K562 (cell line): ENCODE measurements at regions not wholly inside any gene's neighbourhood (a gene's known extent, or its start where the extent isn't known, plus 50 kb on each side); places are given as distances from the start of the nearest gene placed in this dataset.

Experiments used
- ATAC-seq: fragments of 200-7000 bp; cut with Tn5 transposase; 3 replicates; pipeline ENCODE4 v1.9.1; 2020; ENCODE audit warnings: moderate library complexity
- BruUV-seq: library from RNA; stranded (reverse); fragments of 400-500 nt; replicated peaks from 2 replicates; lab custom pipeline; 2021; lab: Mats Ljungman, UMichigan
- CTCF ChIA-PET: fragments of 300-600 bp; formaldehyde crosslinking; extraction: SDS; loops from one replicate; lab custom pipeline; 2021; ENCODE audit warnings: low intra/inter-chr PET ratio; lab: Yijun Ruan, JAX
- POLR2A ChIA-PET: fragments of 300-600, 350-650 bp; sonication (Branson Sonifier 250); formaldehyde crosslinking; extraction: SDS; loops from one replicate; lab custom pipeline; 2021; ENCODE audit warnings: antibody characterized with exemption, inconsistent platforms; lab: Yijun Ruan, JAX
- DNase-seq, 4 experiments: peaks; one replicate each; pipeline versions ENCODE4 v3.0.0 to v3.0.0-alpha.2; 2011 to 2018; ENCODE audit warnings: low spot score in 3 of 4, mixed read lengths in 3 of 4; ENCODE audit errors: extremely low read depth in 1 of 4
- FAIRE-seq: peaks from 2 replicates; lab custom pipeline; 2011; peaks lifted over from hg19 to GRCh38; lab: Jason Lieb, UNC
- H2AFZ ChIP-seq: 2 replicates; pipeline ENCODE4 v1.6.0; 2011; ENCODE audit warnings: low read depth, low read length, control low read depth, inconsistent platforms
- H3K27ac ChIP-seq: fragments of 200-600 bp; 3 replicates; pipeline ENCODE4 v1.8.0; 2011; ENCODE audit warnings: low read depth, mild to moderate bottlenecking, control low read depth, inconsistent platforms, low read length, moderate library complexity, mixed read lengths; ENCODE audit errors: extremely low read depth
- H3K27me3 ChIP-seq, 2 experiments: fragments of 300-600 bp in 1 of 2; 2 replicates in 1 of 2; 3 replicates in 1 of 2; pipeline versions ENCODE4 v1.6.0 to v1.8.0; 2011; ENCODE audit warnings: inconsistent platforms in 2 of 2, low read length in 2 of 2, mild to moderate bottlenecking in 1 of 2, mixed read lengths in 1 of 2, moderate library complexity in 1 of 2; ENCODE audit not compliant: control insufficient read depth in 2 of 2, insufficient read depth in 2 of 2
- H3K36me3 ChIP-seq: fragments of 300-600 bp; 3 replicates; pipeline ENCODE4 v1.8.0; 2011; ENCODE audit warnings: mild to moderate bottlenecking, low read length, inconsistent platforms; ENCODE audit not compliant: control insufficient read depth, insufficient read depth
- H3K4me1 ChIP-seq, 2 experiments: fragments of 200-600 bp in 1 of 2; replicated peaks in 1 of 2; 2 replicates in 1 of 2; 3 replicates in 1 of 2; pipeline versions ENCODE4 v1.5.1 to v1.8.0; 2011; ENCODE audit warnings: inconsistent platforms in 2 of 2, low read length in 2 of 2, mild to moderate bottlenecking in 1 of 2, mixed read lengths in 1 of 2, moderate library complexity in 1 of 2; ENCODE audit not compliant: control insufficient read depth in 2 of 2, insufficient read depth in 2 of 2
- H3K4me2 ChIP-seq: 2 replicates; pipeline ENCODE4 v1.6.1; 2011; ENCODE audit warnings: low read length, control low read depth, inconsistent platforms, mixed read lengths; ENCODE audit not compliant: insufficient read depth
- H3K4me3 ChIP-seq: fragments of 200-600 bp; sonication (generic), shearing (Covaris generic); 2 replicates; pipeline ENCODE4 v1.5.1; 2016; ENCODE audit warnings: control low read depth, inconsistent platforms
- H3K79me2 ChIP-seq: fragments of 200-600 bp; 3 replicates; pipeline ENCODE4 v1.8.0; 2011; ENCODE audit warnings: low read length, inconsistent platforms; ENCODE audit not compliant: control insufficient read depth, insufficient read depth
- H3K9ac ChIP-seq, 2 experiments: 2 replicates each; pipeline versions ENCODE4 v1.6.0 to v1.6.1; 2011; ENCODE audit warnings: low read depth in 2 of 2, low read length in 2 of 2, control low read depth in 1 of 2, inconsistent platforms in 1 of 2, mild to moderate bottlenecking in 1 of 2, mixed read lengths in 1 of 2; ENCODE audit not compliant: insufficient read depth in 1 of 2
- H3K9me1 ChIP-seq: one replicate; pipeline ENCODE4 v1.6.0; 2011; ENCODE audit warnings: inconsistent platforms, mild to moderate bottlenecking, low read length, moderate library complexity; ENCODE audit not compliant: control insufficient read depth, insufficient read depth
- H3K9me3 ChIP-seq: replicated peaks from 2 replicates; pipeline ENCODE4 v1.5.1; 2011; ENCODE audit warnings: low read depth, low read length, inconsistent platforms; ENCODE audit not compliant: control insufficient read depth, insufficient read depth
- H4K20me1 ChIP-seq: replicated peaks from 2 replicates; pipeline ENCODE4 v1.6.1; 2011; ENCODE audit warnings: low read length, inconsistent platforms, mixed read lengths; ENCODE audit not compliant: control insufficient read depth, insufficient read depth
- CBFA2T2 ChIP-seq: fragments of 450-650 bp; conservative IDR thresholded peaks from 2 replicates; pipeline ENCODE4 v1.6.1; 2017; ENCODE audit warnings: mild to moderate bottlenecking
- E2F3 ChIP-seq: fragments of 250-450 bp; sonication (Bioruptor Pico); IDR thresholded peaks from 2 replicates; pipeline ENCODE4 v1.4.0; 2020; ENCODE audit warnings: mild to moderate bottlenecking
- HDAC8 ChIP-seq: fragments of 450-650 bp; IDR thresholded peaks from 2 replicates; pipeline ENCODE4 v1.6.1; 2016; ENCODE audit warnings: mild to moderate bottlenecking, missing genetic modification characterization, moderate library complexity, missing compliant biosample characterization
- HEY1 ChIP-seq: fragments of 250-450 bp; sonication (Bioruptor Pico); IDR thresholded peaks from 2 replicates; pipeline ENCODE4 v1.5.0; 2020; ENCODE audit warnings: mild to moderate bottlenecking, moderate library complexity, borderline replicate concordance
- KAT2B ChIP-seq: IDR thresholded peaks from one replicate; pipeline ENCODE4 v1.6.1; 2012; ENCODE audit warnings: low read depth, mild to moderate bottlenecking, control low read depth, inconsistent platforms, low read length, moderate library complexity
- NFXL1 ChIP-seq: fragments of 450-650 bp; formaldehyde crosslinking; IDR thresholded peaks from 2 replicates; pipeline ENCODE4 v1.4.0; 2021; ENCODE audit warnings: mild to moderate bottlenecking
- PRPF4 ChIP-seq: fragments of 200-400 bp; formaldehyde crosslinking; IDR thresholded peaks from one replicate; pipeline ENCODE4 v1.6.1; 2017; ENCODE audit warnings: low read length, low read depth, mild to moderate bottlenecking; ENCODE audit not compliant: insufficient read depth, poor library complexity, severe bottlenecking
- YBX1 ChIP-seq: fragments of 450-650 bp; IDR thresholded peaks from 2 replicates; pipeline ENCODE4 v1.7.1; 2016; ENCODE audit warnings: mild to moderate bottlenecking
- ZNF436 ChIP-seq: fragments of 250-450, 450-650 bp; sonication (Bioruptor Pico); formaldehyde crosslinking; IDR thresholded peaks from 2 replicates; pipeline ENCODE4 v1.7.0; 2020; ENCODE audit warnings: mild to moderate bottlenecking
- WGBS: fragments of 100-300 bp; shearing (Covaris generic); methylation state at CpG from one replicate; pipeline ENCODE4 v1.1.6; 2016; ENCODE audit warnings: low coverage, mixed read lengths; ENCODE audit not compliant: insufficient coverage; ENCODE audit errors: missing lambda C conversion rate; 5-methylcytosine and 5-hydroxymethylcytosine counted together
- in situ Hi-C: fragments of 300-500 bp; cut with MboI; formaldehyde crosslinking; loops from 4 replicates; pipeline ENCODE4 v1.15.0; 2018; ENCODE audit warnings: inconsistent platforms, mixed read lengths
- intact Hi-C: fragments of 100-400 bp; cut with micrococcal nuclease; formaldehyde crosslinking; loops from 2 replicates; pipeline ENCODE4 v1.14.2; 2022
- TF ChIP-seq, protein P1 (sequence below): IDR thresholded peaks from 3 replicates; pipeline ENCODE4 v1.6.1; 2011; ENCODE audit warnings: borderline replicate concordance, mild to moderate bottlenecking; ENCODE audit not compliant: insufficient read length, insufficient read depth
- TF ChIP-seq, protein P2 (sequence below): sonication (generic); IDR thresholded peaks from 2 replicates; pipeline ENCODE4 v1.6.1; 2016

DNA sequence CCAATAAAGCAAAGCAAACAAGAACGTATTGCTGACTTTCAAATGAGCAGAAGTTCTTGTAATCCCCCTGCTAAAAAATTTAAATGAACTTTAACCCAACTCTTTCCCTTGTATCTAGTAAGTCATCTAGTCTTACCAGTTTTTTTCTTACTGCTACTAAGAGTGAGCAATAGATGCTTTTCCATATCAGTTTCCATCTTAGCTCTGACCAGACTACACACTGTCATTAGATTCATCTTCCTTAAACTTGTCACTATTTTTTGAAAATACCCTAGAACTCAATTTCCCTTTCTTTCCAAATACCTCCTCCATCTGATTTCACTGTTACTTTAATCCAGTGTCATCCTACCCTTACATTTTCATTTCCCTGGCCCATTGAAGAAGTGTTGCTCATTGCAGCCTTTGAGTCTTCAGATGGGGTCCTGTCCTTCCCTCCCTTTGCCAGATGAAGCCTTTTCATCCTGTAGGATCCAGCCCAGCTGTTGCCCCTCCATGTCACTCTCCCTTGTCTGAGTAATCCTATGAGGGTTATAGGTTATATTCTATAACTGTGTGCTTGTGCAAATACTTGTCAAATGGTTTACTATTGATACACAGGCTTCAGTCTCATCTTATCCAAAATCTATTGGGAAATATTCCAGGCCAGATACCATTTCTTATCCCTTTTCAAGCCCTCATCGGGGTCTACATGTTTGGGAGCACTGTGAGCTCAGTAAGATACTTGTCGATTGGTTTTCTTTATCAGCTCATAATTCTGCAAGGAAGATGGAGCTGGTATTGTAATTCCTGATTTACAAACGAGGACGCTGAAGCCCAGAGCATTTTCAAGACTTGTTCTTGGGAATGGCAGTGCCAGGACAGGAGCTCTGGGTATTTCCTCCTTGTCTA lies 51.5 kb upstream of the ITGB1 start:
- peaks cover 3 to 6% of the 10 kb centered on the region in 2 experiments; a peak in 3 of 5 replicates for H3K4me1 ChIP-seq
- H4K20me1 ChIP-seq: no peaks in the 10 kb centered on the region
- no peak overlapping the region for H3K9ac ChIP-seq
- no peaks in the 10 kb centered on the region for H3K9me3 ChIP-seq
- intact Hi-C loops: loop anchor here (2.0 to 10.0 kb wide), 2 partner anchors 57 to 635 kb away; no protein-coding TSS in a partner anchor
- BruUV-seq: no TSS peak
- no peak overlapping the region for H3K27ac ChIP-seq
- H3K9me1 ChIP-seq: no peaks in the 10 kb centered on the region
- H3K79me2 ChIP-seq: no peaks in the 10 kb centered on the region
- in situ Hi-C loops: loop anchor here (5.0 kb wide), 1 partner anchor 212 kb away; no protein-coding TSS in a partner anchor
- POLR2A ChIA-PET: interaction anchor here (0.6 to 0.7 kb wide), 2 partner anchors 23 to 130 kb away, joined by 3 read pairs; no protein-coding TSS in a partner anchor
- no peak for ATAC-seq
- no peak for TF ChIP-seq PRPF4
- no peak for TF ChIP-seq CBFA2T2
- TF ChIP-seq HDAC8 (tag): no peak
- TF ChIP-seq ZNF436 (CRISPR knock-in tag): no peak
- TF ChIP-seq, protein P1, sequence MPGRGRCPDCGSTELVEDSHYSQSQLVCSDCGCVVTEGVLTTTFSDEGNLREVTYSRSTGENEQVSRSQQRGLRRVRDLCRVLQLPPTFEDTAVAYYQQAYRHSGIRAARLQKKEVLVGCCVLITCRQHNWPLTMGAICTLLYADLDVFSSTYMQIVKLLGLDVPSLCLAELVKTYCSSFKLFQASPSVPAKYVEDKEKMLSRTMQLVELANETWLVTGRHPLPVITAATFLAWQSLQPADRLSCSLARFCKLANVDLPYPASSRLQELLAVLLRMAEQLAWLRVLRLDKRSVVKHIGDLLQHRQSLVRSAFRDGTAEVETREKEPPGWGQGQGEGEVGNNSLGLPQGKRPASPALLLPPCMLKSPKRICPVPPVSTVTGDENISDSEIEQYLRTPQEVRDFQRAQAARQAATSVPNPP: no peak
- TF ChIP-seq YBX1: no peak
- no peak for TF ChIP-seq E2F3 (CRISPR knock-in tag)
- TF ChIP-seq, protein P2, sequence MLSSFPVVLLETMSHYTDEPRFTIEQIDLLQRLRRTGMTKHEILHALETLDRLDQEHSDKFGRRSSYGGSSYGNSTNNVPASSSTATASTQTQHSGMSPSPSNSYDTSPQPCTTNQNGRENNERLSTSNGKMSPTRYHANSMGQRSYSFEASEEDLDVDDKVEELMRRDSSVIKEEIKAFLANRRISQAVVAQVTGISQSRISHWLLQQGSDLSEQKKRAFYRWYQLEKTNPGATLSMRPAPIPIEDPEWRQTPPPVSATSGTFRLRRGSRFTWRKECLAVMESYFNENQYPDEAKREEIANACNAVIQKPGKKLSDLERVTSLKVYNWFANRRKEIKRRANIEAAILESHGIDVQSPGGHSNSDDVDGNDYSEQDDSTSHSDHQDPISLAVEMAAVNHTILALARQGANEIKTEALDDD: no peak
- no peak for TF ChIP-seq KAT2B
- no peak for TF ChIP-seq HEY1 (CRISPR knock-in tag)
- no peak for TF ChIP-seq NFXL1 (CRISPR knock-in tag)
- TF ChIP-seq, all 486 proteins: peak for 0
- no peak for DNase-seq
- Histone ChIP-seq H3K4me2 (no peak overlapping the region), H3K4me3 (no peak overlapping the region), H3K36me3 (no peaks in the 10 kb centered on the region), H2AFZ (no peak overlapping the region), H3K27me3 (peaks cover 0 to 3% of the 10 kb centered on the region in 2 experiments; a peak in 1 of 5 replicates)
- CTCF ChIA-PET: interaction anchor here (0.5 to 3.8 kb wide), 4 partner anchors 52 to 214 kb away, joined by 3 to 52 read pairs (median 3); partner anchors contain the start of gene ITGB1
- WGBS: 2% methylated on average over 5 of the region's 5 CpGs
- no peak for FAIRE-seq
